IMR-90 (cell line): ENCODE measurements at regions not wholly inside any gene's neighbourhood (a gene's known extent, or its start where the extent isn't known, plus 50 kb on each side); places are given as distances from the start of the nearest gene placed in this dataset.

Experiments
- ATAC-seq: fragments of 200-7000 bp; cut with Tn5 transposase; 2 replicates; pipeline ENCODE4 v1.9.1; 2020; ENCODE audit warnings: low read depth, mild to moderate bottlenecking, moderate library complexity
- BruUV-seq: library from RNA; stranded (reverse); fragments of 400-500 nt; replicated peaks from 2 replicates; lab custom pipeline; 2021; lab: Mats Ljungman, UMichigan
- CTCF ChIA-PET: fragments of 300-600 bp; formaldehyde crosslinking; extraction: SDS; loops from one replicate; lab custom pipeline; 2021; ENCODE audit warnings: antibody characterized with exemption; lab: Yijun Ruan, JAX
- POLR2A ChIA-PET: fragments of 300-600 bp; sonication (Branson Sonifier 250); formaldehyde crosslinking; loops from one replicate; lab custom pipeline; 2022; ENCODE audit warnings: antibody characterized with exemption; ENCODE audit not compliant: unreplicated experiment; lab: Charles Lee
- DNase-seq: peaks from one replicate; pipeline ENCODE4 v3.0.0; 2013
- H2AFZ ChIP-seq: replicated peaks from 2 replicates; pipeline ENCODE3; 2013; ENCODE audit warnings: low read length, mild to moderate bottlenecking; ENCODE audit not compliant: poor library complexity
- H2AK5ac ChIP-seq: 2 replicates; pipeline ENCODE4 v1.6.1; 2013; ENCODE audit warnings: low read depth, low read length, inconsistent platforms
- H2AK9ac ChIP-seq: replicated peaks from 2 replicates; pipeline ENCODE3; 2013; ENCODE audit warnings: mild to moderate bottlenecking, low read depth, low read length, moderate library complexity; ENCODE audit not compliant: poor library complexity
- H2BK120ac ChIP-seq: 2 replicates; pipeline ENCODE4 v1.6.1; 2013; ENCODE audit warnings: low read depth, low read length, inconsistent platforms
- H2BK15ac ChIP-seq: 3 replicates; pipeline ENCODE4 v1.6.1; 2013; ENCODE audit warnings: low read depth, low read length, inconsistent platforms
- H2BK20ac ChIP-seq: 2 replicates; pipeline ENCODE4 v1.6.1; 2013; ENCODE audit warnings: low read depth, mild to moderate bottlenecking, inconsistent platforms, low read length, moderate library complexity
- H2BK5ac ChIP-seq: 2 replicates; pipeline ENCODE4 v1.6.1; 2013; ENCODE audit warnings: mild to moderate bottlenecking, low read depth, low read length, inconsistent platforms; ENCODE audit not compliant: poor library complexity, severe bottlenecking
- H3K14ac ChIP-seq: replicated peaks from 2 replicates; pipeline ENCODE4 v1.6.1; 2013; ENCODE audit warnings: low read depth, low read length, inconsistent platforms
- H3K18ac ChIP-seq: 2 replicates; pipeline ENCODE4 v1.6.1; 2013; ENCODE audit warnings: low read depth, low read length, control low read depth
- H3K23ac ChIP-seq: 2 replicates; pipeline ENCODE4 v1.6.1; 2013; ENCODE audit warnings: low read depth, low read length, inconsistent platforms
- H3K27ac ChIP-seq: 2 replicates; pipeline ENCODE4 v1.5.1; 2013; ENCODE audit warnings: mild to moderate bottlenecking, control low read depth, low read length; ENCODE audit not compliant: insufficient read depth
- H3K27me3 ChIP-seq: 2 replicates; pipeline ENCODE4 v1.6.1; 2013; ENCODE audit warnings: low read length; ENCODE audit not compliant: control insufficient read depth, insufficient read depth
- H3K36me3 ChIP-seq: 2 replicates; pipeline ENCODE4 v1.6.1; 2013; ENCODE audit warnings: low read length, mixed read lengths; ENCODE audit not compliant: control insufficient read depth, insufficient read depth
- H3K4ac ChIP-seq: 2 replicates; pipeline ENCODE4 v1.6.1; 2013; ENCODE audit warnings: low read depth, low read length, inconsistent platforms
- H3K4me1 ChIP-seq: 2 replicates; pipeline ENCODE4 v1.6.1; 2013; ENCODE audit warnings: low read length, mixed read lengths; ENCODE audit not compliant: control insufficient read depth, insufficient read depth
- H3K4me2 ChIP-seq: 2 replicates; pipeline ENCODE4 v1.6.1; 2013; ENCODE audit warnings: low read depth, mild to moderate bottlenecking, control low read depth, low read length, moderate library complexity
- H3K4me3 ChIP-seq: 2 replicates; pipeline ENCODE4 v1.5.1; 2013; ENCODE audit warnings: low read depth, mild to moderate bottlenecking, control low read depth, low read length, moderate library complexity; ENCODE audit not compliant: insufficient read depth
- H3K56ac ChIP-seq: 2 replicates; pipeline ENCODE4 v1.6.1; 2013; ENCODE audit warnings: low read length, inconsistent platforms; ENCODE audit not compliant: insufficient read depth; ENCODE audit errors: extremely low read depth
- H3K79me1 ChIP-seq, 2 experiments: 2 replicates each; pipeline ENCODE4 v1.6.1; 2013; ENCODE audit warnings: low read length in 2 of 2, inconsistent platforms in 1 of 2, low read depth in 1 of 2
- H3K9ac ChIP-seq: 2 replicates; pipeline ENCODE4 v1.6.1; 2013; ENCODE audit warnings: low read depth, low read length, control low read depth
- H3K9me1 ChIP-seq: 2 replicates; pipeline ENCODE4 v1.6.1; 2013; ENCODE audit warnings: low read length, inconsistent platforms; ENCODE audit not compliant: insufficient read depth
- H3K9me3 ChIP-seq: 2 replicates; pipeline ENCODE4 v1.6.1; 2013; ENCODE audit warnings: low read length; ENCODE audit not compliant: control insufficient read depth, insufficient read depth
- H4K20me1 ChIP-seq: 2 replicates; pipeline ENCODE4 v1.6.1; 2013; ENCODE audit warnings: low read length, inconsistent platforms; ENCODE audit not compliant: insufficient read depth
- H4K5ac ChIP-seq: 2 replicates; pipeline ENCODE4 v1.6.1; 2013; ENCODE audit warnings: mild to moderate bottlenecking, low read depth, low read length, control low read depth
- H4K8ac ChIP-seq, 2 experiments: 2 replicates each; pipeline ENCODE4 v1.6.1; 2013; ENCODE audit warnings: low read depth in 2 of 2, low read length in 2 of 2, control low read depth in 1 of 2, inconsistent platforms in 1 of 2
- H4K91ac ChIP-seq: 2 replicates; pipeline ENCODE4 v1.6.1; 2013; ENCODE audit warnings: low read depth, low read length, inconsistent platforms; ENCODE audit not compliant: insufficient read depth
- BHLHE40 ChIP-seq: fragments of 150-350 bp; IDR thresholded peaks from 2 replicates; pipeline ENCODE4 v1.6.1; 2016; ENCODE audit warnings: mild to moderate bottlenecking, low read depth, low read length
- dilution Hi-C: fragments of 300-500 bp; cut with HindIII; formaldehyde crosslinking; loops from one replicate; pipeline ENCODE4 v1.14.3; 2018; ENCODE audit warnings: low sequenced_read_pairs; ENCODE audit not compliant: unreplicated experiment
- in situ Hi-C: fragments of 300-500 bp; cut with MboI; formaldehyde crosslinking; loops from 3 replicates; pipeline ENCODE4 v1.14.3; 2019; ENCODE audit warnings: low sequenced_read_pairs, inconsistent platforms, mixed read lengths
- intact Hi-C: fragments of 100-400 bp; cut with micrococcal nuclease; formaldehyde crosslinking; loops from 2 replicates; pipeline ENCODE4 v1.10.0; 2022

DNA sequence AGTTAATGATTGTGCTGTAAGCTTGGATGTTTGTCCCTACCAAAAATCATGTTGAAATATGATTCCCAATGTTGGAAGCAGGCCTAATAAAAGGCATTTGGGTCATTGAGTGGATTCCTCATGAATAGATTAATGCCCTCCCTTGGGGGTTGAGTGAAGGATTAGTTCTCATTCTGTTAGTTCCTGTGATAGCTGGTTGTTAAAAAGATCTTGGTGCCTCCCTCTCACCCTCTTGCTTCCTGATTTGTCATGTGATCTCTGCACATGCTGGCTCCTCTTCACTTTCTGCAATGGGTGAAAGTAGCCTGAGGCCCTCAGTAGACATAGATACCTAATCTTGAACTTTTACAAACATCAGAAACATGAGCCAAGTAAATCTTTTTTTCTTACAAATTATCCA, 115.6 kb upstream of the HCRTR2 start:
- ChIA-PET POLR2A (no interaction called here), CTCF (no interaction called here)
- dilution Hi-C loops: no loop called here

More for the DNA sequence above, 115.6 kb upstream of the HCRTR2 start:
- Histone ChIP-seq H3K9ac (no peak overlapping the region), H4K20me1 (no peaks in the 10 kb centered on the region), H3K36me3 (no peaks in the 10 kb centered on the region), H3K27me3 (no peaks in the 10 kb centered on the region), H4K5ac (no peak overlapping the region), H3K9me3 (no peaks in the 10 kb centered on the region; the same call in 1 of the 2 replicates), H2AK5ac (no peak overlapping the region), H3K79me1 (no peaks in the 10 kb centered on the region), H3K27ac (no peak overlapping the region), H3K56ac (no peak overlapping the region), H3K23ac (no peak overlapping the region), H3K14ac (no peak overlapping the region), H3K18ac (no peak overlapping the region), H4K8ac (no peak overlapping the region), H2BK120ac (no peak overlapping the region), H2BK5ac (no peak overlapping the region), H3K9me1 (no peaks in the 10 kb centered on the region), H2BK20ac (no peak overlapping the region), H2AK9ac (no peak overlapping the region), H3K4ac (no peak overlapping the region), H3K4me3 (no peak overlapping the region), H4K91ac (no peak overlapping the region), H2AFZ (no peak overlapping the region), H3K4me2 (no peak overlapping the region), H2BK15ac (no peak overlapping the region), H3K4me1 (no peaks in the 10 kb centered on the region)
- no peak for TF ChIP-seq BHLHE40
- ATAC-seq: no peak
- in situ Hi-C loops: loop anchor here (25.0 kb wide), 1 partner anchor 796 kb away; no protein-coding TSS in a partner anchor
- DNase-seq: no peak
- intact Hi-C loops: no loop called here
- BruUV-seq: no TSS peak
